HG02943 (cell line): ENCODE measurements at regions not wholly inside any gene's neighbourhood (a gene's known extent, or its start where the extent isn't known, plus 50 kb on each side); places are given as distances from the start of the nearest gene placed in this dataset.
"Not testable (repeated sequence)": the region's sequence is repeated elsewhere in the genome, so short reads cannot be mapped to it uniquely, and the experiment has no call there.

Experiments
- ATAC-seq: cut with Tn5 transposase; IDR thresholded peaks from one replicate; pipeline ENCODE4 v1.9.1; 2021; ENCODE audit warnings: mild to moderate bottlenecking, low read depth, moderate library complexity; ENCODE audit not compliant: unreplicated experiment

DNA sequence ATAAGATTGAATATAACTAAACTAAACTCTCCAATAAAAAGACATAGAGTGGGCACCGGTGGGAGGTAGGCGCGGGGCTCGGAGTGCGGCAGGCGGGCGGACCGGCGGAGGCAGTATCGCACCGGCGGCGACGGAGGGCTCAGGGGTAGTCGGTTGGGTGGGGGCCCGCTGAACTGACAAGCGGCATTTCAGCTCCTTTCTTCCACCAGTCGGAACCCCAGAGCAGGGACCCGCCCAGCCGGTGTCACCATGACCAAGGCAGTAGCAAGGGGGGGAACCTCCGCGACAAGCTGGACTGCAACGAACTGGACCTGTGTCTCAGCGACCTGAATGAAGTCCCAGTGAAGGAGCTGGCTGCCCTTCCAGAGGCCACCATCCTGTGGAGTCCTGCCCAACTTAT is 156.7 kb downstream of the HINT1 start:
- ATAC-seq, result no peak

GRCh38 chr5:131005963-131006684 is 158.9 kb downstream of the HINT1 start:
- ATAC-seq, result no peak

DNA sequence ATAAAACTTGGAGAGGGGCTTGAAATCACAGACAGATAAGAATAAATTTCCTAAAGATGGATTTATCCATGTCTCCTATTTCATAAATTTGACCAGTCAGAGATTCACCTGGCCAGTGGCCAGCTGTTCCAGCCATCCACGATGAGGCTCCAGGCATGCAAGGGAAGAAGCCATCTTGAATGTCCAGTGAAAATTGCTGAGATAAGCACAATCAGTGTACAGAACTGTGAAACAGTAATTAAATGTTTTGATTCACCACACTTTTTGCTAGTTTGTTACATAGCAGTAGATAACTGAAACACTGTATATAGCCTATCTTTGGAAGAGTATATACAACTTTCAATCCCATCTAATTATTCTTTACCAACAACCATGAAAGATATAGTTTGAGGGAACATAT is 163.5 kb downstream of the HINT1 start:
- ATAC-seq, result no peak

- no peak for ATAC-seq
Observed at GRCh38 chr5:131000289-131000688, 164.8 kb downstream of the HINT1 start.

DNA sequence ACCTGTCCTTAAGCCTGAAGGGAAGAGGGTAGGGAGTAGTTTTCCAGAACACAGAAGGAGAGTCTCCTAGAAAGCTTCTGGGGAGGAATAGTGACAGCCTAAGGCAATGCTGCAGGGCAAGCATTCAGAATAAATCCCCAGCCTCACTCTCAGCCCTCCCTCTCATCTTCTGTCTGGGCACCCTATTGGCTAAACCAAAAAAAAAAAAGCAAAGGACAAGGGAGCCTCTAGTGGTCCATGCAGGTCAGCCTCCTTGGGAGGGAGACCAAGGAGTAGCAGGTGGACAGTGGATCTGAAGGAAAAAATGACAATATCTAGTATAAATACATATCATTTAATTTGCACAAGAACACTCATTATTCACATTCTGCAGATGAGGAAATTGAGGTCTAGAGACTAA is 168.3 kb downstream of the HINT1 start:
- ATAC-seq, result not testable (repeated sequence)

- no peak for ATAC-seq
Observed at GRCh38 chr5:130995851-130996250, 169.2 kb downstream of the HINT1 start.

- ATAC-seq, result no peak
Observed at GRCh38 chr5:130995254-130995515, 169.9 kb downstream of the HINT1 start.

DNA sequence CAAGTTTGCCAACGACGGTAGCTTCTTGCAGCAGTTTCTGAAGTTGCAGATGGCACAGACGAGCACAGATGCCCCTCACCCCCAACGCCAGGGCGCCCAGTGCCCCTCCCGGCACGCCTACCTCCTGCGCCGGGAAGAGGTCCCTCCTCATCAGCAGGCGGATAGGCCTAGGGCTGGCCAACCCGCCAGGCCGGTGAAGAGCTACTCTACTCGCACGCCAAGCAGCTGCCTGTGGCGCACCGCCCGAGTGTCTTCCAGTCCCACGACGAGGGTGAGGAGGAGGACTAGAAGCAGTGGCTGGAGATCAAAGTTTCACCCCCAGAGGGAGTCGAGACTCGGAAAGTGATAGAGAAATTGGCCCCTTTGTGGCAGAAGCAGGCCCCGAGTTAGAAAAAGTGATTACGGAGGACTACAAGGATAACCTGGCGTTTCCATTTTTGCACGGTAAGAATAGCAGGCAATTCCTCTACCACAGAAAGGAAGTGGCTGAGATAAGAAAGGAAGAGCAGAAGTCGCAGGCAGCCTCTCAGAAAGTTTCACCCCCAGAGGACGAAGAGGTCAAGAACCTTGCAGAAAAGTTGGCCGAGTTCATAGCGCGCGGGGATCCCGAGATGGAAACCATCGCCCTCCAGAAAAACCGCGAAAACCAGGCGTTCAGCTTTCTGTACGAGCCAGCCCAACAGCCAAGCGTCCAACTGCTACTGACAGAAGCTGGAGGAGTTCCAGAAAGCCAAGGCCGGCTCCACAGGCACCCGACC is 170.4 kb downstream of the HINT1 start:
- no peak for ATAC-seq

- ATAC-seq, result no peak
Observed at GRCh38 chr5:130992621-130993020, 172.4 kb downstream of the HINT1 start.

DNA sequence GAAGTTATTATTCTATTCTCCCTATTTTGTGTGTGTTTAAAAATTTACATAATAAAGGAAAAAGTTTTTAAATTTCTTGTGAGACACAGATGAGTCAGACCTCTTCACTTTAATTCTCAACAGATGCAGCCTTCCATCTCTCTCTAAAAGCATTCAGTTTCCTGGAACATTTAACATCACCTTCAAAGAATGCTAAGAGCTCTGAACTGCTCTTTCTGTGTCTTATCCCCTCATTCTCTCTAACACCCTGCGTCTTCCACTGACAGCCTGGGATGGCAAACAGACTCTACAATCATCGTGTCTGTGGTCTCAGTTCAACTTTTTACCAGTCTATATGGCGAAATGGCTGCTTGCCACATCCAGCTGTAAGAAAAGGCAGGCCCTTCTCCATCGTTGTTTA is 173.0 kb downstream of the HINT1 start:
- no peak for ATAC-seq

DNA sequence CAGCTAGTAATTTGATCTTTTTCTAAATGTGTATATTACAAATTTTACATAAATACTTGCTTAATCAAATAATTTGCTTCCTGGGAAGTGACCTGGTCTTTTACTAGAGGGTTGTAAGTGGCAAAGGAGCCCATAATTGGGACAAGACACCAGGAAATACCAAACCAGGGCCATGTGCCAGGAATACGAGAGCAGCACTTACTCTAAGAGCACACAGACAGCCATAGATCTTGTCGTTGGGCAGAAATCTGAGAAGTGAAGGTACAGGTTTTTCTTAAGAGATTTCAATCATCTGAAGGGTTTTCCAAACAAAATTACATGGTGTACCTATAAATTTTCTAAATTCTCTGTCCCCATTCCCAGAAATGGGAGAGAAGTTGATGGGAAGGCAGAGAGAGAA is 179.3 kb downstream of the HINT1 start:
- ATAC-seq, result no peak

DNA sequence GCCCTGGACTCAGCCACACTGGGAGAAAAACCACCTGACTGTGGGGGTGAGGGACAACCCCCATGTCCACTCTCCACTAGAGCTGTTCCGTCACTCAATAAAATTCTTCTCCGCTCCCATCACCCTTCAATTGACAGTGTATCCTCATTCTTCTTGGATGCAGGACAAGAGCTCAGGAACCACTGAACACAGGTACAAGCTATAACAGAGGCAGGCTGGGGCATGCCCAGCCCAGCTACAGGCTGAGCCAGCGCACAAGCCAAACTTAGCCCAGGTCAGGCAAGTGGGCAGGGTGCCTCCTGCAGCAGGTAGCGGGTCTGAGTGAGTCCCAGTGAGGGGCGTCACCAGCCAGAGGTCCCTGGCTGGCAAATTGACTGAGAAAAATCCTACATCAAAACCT is 183.4 kb downstream of the HINT1 start:
- no peak for ATAC-seq

DNA sequence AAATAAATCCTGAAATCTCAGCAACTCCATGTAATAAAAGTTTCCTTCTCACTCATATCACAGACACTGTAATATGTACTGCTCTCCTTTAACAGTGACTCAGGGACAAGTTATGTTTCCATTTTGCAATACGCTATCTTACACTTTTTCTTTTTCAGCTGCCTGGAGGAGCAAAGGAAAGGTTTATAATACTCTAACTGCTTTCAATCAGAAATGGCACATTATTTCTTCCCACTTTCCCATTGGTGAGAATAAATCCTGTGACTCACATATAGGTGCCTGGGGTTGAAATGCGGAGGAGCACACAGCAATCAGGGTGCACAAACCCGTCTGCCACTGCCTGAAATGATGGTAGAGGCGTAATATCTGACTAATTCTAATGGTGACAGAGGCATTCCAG is 186.6 kb downstream of the HINT1 start:
- no peak for ATAC-seq

DNA sequence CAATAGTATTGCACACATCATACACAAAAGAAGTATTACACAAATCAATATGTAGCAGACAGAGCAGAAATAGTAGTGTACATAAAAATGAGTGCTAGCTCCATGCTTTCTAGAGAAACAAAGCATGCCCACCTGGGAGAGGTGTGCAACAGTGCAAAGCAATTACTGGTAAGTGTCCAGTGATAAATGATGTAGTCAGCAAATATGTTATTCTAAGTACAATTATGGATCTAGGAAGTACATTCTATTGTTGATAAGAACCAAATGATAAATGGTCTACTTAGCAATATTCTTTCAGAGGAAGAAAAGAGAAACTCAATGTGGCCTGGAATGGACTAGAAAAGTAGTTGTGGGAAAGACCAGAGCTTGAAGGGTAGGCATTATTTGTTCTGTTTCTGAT is 188.6 kb downstream of the HINT1 start:
- ATAC-seq, result no peak

- ATAC-seq, result no peak
Observed at GRCh38 chr5:130975847-130976246, 189.2 kb downstream of the HINT1 start.

GRCh38 chr5:130975299-130975698 is 189.8 kb downstream of the HINT1 start:
- ATAC-seq, result no peak

GRCh38 chr5:130974021-130974683 is 190.9 kb downstream of the HINT1 start:
- ATAC-seq, result no peak

- ATAC-seq, result no peak
Observed at GRCh38 chr5:130966990-130967525, 198.0 kb downstream of the HINT1 start.

DNA sequence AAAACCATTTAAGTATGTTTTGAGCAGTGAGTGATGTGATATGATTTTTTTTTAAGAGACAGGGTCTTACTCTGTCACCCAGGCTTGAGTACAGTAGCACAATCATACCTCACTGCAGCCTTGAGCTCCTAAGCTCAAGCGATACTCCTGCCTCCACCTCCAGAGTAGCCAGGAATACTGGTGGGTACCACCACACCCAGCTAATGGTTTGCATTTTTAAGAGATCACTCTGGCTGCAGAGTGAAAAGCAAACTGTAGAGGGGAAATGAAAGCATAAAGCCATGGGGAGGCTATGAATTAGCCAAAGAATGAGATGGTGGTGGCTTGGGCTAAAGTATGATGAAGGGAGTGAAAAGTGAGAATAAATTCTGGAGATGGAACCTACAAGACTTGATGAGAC is 199.1 kb downstream of the HINT1 start:
- no peak for ATAC-seq

DNA sequence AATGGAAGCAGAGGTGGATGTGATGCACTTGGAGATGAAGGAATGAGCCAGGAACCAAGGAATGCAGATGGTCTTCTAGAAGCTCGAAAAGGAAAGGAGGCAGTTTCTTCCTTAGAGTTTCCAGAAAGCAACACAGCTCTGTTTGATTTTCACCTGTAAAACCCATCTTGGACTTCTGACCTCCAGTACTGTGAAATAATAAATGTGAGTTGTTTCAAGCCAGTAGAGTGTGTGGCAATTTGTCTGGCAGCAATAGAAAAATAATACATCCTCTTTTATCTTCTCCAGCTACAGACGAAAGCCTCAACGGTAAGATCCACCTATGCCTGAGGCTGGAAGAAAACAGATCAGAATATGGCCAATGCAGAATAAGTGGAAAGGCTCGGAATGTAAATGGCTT is 199.7 kb downstream of the HINT1 start:
- no peak for ATAC-seq
